GM21576 (cell line): ENCODE measurements at regions not wholly inside any gene's neighbourhood (a gene's known extent, or its start where the extent isn't known, plus 50 kb on each side); places are given as distances from the start of the nearest gene placed in this dataset.

ENCODE experiments used
- ATAC-seq: cut with Tn5 transposase; IDR thresholded peaks from one replicate; pipeline ENCODE4 v1.9.1; 2021; ENCODE audit warnings: mild to moderate bottlenecking, moderate library complexity; ENCODE audit not compliant: unreplicated experiment

DNA sequence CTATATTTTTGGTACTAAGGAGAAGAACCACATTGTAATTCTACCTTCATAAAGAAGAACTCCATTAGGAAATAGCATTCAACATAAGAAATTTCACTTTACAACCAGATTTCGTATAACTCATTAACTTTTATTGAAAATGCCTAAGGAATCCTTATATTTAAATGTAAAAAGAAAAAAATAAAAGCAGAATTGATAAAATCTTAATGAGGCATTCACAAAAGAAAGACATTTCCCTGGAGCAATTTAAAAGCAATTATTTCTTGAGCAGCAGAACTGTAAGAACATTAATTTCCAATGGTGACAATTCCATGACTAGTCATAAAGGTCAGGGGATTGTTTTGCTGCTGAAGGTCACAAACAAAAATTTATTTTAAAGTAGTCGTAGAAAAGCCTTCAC is 1192.8 kb upstream of the TMEM132C start:
- ATAC-seq: no peak

- ATAC-seq: no peak
Observed at GRCh38 chr12:127075981-127076380, 1191.0 kb upstream of the TMEM132C start.

GRCh38 chr12:127077262-127078045 is 1189.5 kb upstream of the TMEM132C start:
- ATAC-seq: no peak

- no peak for ATAC-seq
Observed at GRCh38 chr12:127078577-127079350, 1188.2 kb upstream of the TMEM132C start.

- no peak for ATAC-seq
Observed at GRCh38 chr12:127079636-127080035, 1187.3 kb upstream of the TMEM132C start.

GRCh38 chr12:127081058-127081457 is 1185.9 kb upstream of the TMEM132C start:
- ATAC-seq: no peak

- ATAC-seq: peak; percentile 96
Observed at GRCh38 chr12:127083008-127083949, 1183.7 kb upstream of the TMEM132C start.

- ATAC-seq: no peak
Observed at GRCh38 chr12:127101076-127101475, 1165.9 kb upstream of the TMEM132C start.

DNA sequence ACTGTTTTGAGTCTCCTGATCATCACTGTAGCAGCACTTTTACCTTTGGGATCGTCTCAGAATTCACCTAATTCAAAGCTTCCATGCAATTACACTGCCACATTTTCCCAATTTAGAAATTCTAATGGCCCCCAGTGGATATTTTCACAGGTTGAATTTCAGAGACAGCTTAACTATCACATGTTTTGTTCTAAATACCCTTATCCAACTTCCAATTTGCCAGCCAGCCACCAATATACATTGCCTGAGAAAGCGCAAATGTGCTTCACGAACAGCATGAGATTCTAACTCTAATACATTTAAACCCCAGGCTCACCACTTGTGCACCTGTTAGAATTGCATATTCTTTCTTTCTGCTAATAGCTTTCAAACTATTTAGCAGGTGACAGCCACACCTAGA is 1160.9 kb upstream of the TMEM132C start:
- ATAC-seq: no peak

DNA sequence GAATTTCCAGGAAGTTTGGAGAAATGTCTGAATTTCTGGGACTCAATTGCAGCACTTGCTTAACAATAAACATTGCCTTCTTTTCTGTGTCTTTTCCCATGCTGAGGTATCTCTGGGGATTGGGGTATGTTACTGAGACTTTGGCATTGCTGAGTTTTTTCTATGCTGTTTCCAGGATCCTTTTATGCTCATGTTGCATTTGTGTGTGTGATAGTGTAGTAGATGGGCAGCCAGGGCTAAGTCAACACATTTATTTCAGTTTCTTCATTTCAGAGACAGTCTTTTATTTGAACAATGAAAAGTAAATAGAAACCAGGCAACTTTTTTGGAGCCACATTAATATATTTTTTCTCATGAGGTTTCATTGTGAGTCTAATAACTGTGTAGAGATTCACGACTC is 1160.3 kb upstream of the TMEM132C start:
- no peak for ATAC-seq

- ATAC-seq: no peak
Observed at GRCh38 chr12:127107744-127108143, 1159.2 kb upstream of the TMEM132C start.

DNA sequence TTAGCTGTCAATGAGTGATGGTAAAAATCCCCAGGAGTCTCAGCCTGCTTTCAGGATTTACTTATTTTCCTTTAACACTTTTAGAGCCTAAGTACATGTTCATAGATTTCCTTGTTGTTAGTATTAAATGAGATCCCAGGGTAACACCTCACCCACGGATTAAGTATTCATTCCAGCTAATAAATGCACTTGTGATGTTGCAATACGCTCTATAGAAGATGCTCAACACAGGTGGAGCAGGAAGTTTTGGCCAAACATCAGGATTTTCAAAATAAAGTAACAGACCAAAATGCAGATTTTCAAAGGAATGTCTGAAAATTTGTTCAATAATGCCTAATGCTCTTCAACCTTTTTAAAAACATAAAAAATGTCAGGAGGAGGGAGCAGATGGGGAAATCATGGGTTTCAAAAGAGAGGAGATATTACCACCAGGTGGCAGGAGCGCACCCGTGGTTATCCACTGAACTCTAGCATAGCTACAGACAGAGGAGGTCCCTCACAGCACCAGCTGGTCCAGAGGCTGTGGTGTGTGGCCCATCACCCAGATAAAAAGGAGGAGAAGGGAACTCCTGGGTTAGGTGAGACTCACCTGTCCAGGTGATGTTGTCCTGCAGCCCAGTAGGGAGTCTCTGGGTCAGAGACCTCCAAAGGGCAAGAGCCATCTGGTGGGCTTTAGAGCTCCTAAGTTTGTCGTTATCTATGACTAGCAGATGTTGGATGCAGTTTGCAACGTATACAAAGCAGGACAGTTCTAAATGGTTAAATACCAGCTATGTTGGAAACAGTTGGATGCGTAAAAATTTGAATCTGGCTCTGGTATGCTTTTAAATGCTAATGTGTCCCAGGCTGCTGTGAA is 1158.4 kb upstream of the TMEM132C start:
- peak; percentile 66 for ATAC-seq

DNA sequence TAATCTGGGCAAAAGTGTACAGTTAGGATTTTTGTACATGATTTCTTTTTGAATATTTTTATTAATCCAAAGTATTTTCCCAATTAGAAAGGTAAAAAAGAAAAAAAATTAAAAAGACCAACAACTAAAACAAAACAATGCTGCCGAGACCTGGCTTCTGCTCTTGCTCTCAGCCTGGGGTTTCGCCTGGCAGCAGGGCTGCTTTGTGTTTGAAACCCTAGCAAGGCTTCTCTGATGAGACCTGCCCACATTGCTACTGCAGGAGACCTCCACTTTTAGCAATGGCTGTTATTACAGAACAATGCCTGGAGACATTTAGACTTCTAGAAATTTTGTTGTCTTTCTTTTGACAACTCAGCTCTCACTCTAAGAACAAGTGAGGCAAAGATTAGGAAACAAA is 1153.0 kb upstream of the TMEM132C start:
- no peak for ATAC-seq

DNA sequence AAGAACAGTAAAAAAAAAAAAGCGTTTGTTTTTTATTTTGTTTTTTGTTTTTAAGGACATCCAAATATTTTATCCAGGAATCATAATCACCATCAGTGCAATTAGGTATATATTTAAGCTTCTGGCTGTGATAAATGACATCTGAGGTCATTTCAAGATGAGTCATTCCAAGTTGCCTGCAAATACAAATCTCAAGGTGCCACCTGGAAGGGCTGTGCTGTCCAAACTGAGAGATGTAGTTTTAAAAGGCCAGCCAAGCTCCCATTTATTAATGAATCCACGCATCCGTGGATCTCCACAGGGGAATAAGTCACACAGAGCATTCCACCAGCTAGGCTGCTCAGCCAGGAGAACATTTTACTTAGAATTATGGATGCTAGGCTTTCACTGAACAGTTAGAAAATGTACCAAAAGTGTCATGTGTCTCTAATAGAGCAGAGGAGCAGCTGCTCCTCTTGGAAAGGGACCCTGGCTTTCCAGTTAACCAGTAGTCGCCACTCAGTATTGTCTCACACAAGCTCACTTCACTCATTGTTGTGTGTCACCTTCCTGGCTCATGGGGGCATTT is 1151.4 kb upstream of the TMEM132C start:
- no peak for ATAC-seq

DNA sequence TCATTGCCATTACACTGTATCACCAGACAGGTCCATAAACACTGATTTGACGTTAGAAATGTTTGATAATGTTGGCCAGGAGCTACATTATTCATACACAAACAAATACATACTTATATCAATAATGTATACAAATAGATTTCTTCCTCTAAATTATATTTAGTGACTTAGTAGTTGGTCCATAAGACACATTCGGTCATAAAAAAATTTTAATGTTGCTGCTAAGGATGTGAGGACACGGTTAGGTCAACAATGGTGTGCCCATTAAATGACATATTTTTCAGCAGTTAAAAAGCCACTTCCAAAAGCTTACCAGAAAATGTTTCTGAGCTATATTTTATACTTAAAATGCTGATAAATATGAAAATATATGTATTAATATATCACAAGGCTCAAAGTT is 1148.7 kb upstream of the TMEM132C start:
- no peak for ATAC-seq

- ATAC-seq: no peak
Observed at GRCh38 chr12:127119600-127120140, 1147.3 kb upstream of the TMEM132C start.

DNA sequence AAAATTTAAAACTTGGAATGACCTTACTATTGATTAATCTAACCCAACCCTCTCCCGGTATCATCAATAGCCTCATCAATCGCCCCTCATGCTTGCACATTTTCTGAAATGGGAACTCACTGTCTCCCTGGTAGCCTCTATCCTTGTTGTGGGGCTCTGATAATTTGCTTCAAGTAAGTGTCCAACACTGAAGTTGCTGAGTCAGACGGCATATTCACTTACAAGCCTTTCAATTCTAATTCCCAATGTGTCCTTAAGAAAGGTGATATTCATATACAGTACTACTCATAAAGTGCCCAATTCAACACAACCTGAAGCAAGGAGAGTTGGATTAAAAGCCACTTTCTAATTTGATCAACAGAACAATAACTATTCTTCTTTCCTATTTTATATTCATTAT is 1146.1 kb upstream of the TMEM132C start:
- ATAC-seq: no peak

DNA sequence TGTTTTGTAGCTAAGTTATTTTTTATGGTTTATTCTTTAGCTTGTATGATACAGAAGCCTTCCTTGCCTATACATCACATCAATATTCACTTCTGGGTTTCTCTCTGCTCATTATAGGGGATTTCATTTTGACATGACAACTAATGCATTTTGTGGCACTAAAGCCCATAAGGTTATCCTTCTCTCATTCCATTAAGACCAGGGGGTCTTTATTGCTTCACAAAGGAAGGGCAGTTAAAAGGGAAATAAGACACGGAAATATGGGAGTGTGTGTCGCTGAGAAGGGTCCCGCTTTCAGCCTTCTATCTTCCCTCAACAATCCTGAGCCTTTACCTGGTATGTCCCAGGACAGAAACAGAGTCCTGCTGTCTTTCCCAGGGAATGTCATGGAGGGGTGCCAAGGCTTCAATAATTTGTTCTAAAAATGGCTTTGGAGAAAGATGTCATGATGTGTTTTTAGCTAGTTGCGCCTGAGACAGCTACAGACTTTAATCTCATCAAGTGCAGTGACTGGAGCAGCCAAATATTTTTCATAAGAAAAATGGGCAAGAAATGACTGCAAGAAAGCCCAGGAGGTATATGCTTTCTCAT is 1145.4 kb upstream of the TMEM132C start:
- ATAC-seq: no peak

- ATAC-seq: peak; percentile 70
Observed at GRCh38 chr12:127125607-127126259, 1141.2 kb upstream of the TMEM132C start.
